ENCODE measurements at regions not wholly inside any gene's neighbourhood (a gene's known extent, or its start where the extent isn't known, plus 50 kb on each side); places are given as distances from the start of the nearest gene placed in this dataset.

GRCh38 chr6:91634791-91635190 is 1047.9 kb upstream of the MAP3K7 start:
- TF ChIP-seq CTCF (conservative IDR thresholded peaks at IDR 0.05; ENCODE audit: low read depth, low read length) (no peak), EZH2phosphoT487 (IDR thresholded peaks at IDR 0.05; ENCODE audit: borderline replicate concordance, low read length) (no peak)

Data from PC-3 (cell line).